ENCODE measurements at regions not wholly inside any gene's neighbourhood (a gene's known extent, or its start where the extent isn't known, plus 50 kb on each side); places are given as distances from the start of the nearest gene placed in this dataset.

GRCh38 chr13:76222511-76222910, 586.4 kb downstream of the LMO7 start:
- H3K9ac ChIP-seq (ENCODE audit: low read length) = no peak overlapping the region
- no peaks in the 10 kb centered on the region for H3K9me2 ChIP-seq (replicated peaks; ENCODE audit: insufficient read depth, low read length)
- H3K27me3 ChIP-seq (replicated peaks; ENCODE audit: insufficient read depth, low read length) = no peaks in the 10 kb centered on the region
- DNase-seq = no peak
- H3K4me1 ChIP-seq (ENCODE audit: low read length) = no peaks in the 10 kb centered on the region
- H3K4me2 ChIP-seq (ENCODE audit: low read depth, low read length) = no peak overlapping the region
- TF ChIP-seq EZH2 (optimal IDR thresholded peaks at IDR 0.05; ENCODE audit: low read depth, low read length) (no peak), CTCF (IDR thresholded peaks at IDR 0.05; ENCODE audit: low read length) (no peak), EZH2phosphoT487 (IDR thresholded peaks at IDR 0.05; ENCODE audit: low read length) (no peak)
- H3K9me3 ChIP-seq (replicated peaks; ENCODE audit: insufficient read depth, low read length) = no peaks in the 10 kb centered on the region
- H3K36me3 ChIP-seq (replicated peaks; ENCODE audit: insufficient read depth, low read length) = no peaks in the 10 kb centered on the region
- H3K79me2 ChIP-seq (ENCODE audit: low read length) = no peaks in the 10 kb centered on the region
- no peak overlapping the region for H2AFZ ChIP-seq (ENCODE audit: low read length)
- no peaks in the 10 kb centered on the region for H3F3A ChIP-seq (ENCODE audit: insufficient read depth, low read length)
- H4K20me1 ChIP-seq (ENCODE audit: insufficient read depth, low read length) = no peaks in the 10 kb centered on the region
- H3K27ac ChIP-seq (ENCODE audit: low read length) = no peak overlapping the region
- no peak overlapping the region for H3K4me3 ChIP-seq (ENCODE audit: low read length)

- H3K9ac ChIP-seq (ENCODE audit: low read length) = no peak overlapping the region
- no peak overlapping the region for H3K4me2 ChIP-seq (ENCODE audit: low read depth, low read length)
- DNase-seq = no peak
Observed at GRCh38 chr13:76216729-76217128, 580.6 kb downstream of the LMO7 start.

GRCh38 chr13:76214001-76214400, 577.9 kb downstream of the LMO7 start:
- TF ChIP-seq EZH2 (optimal IDR thresholded peaks at IDR 0.05; ENCODE audit: low read depth, low read length) (no peak), CTCF (IDR thresholded peaks at IDR 0.05; ENCODE audit: low read length) (no peak)
- no peaks in the 10 kb centered on the region for H4K20me1 ChIP-seq (ENCODE audit: insufficient read depth, low read length)
- H3K4me1 ChIP-seq (ENCODE audit: low read length) = peaks cover 32% of the 10 kb centered on the region
- H3K27ac ChIP-seq (ENCODE audit: low read length) = peak overlapping the region; percentile 85
- no peak overlapping the region for H3K4me3 ChIP-seq (ENCODE audit: low read length)
- H3K27me3 ChIP-seq (replicated peaks; ENCODE audit: insufficient read depth, low read length) = no peaks in the 10 kb centered on the region
- H3K36me3 ChIP-seq (replicated peaks; ENCODE audit: insufficient read depth, low read length) = no peaks in the 10 kb centered on the region
- H3K9me2 ChIP-seq (replicated peaks; ENCODE audit: insufficient read depth, low read length) = no peaks in the 10 kb centered on the region
- no peaks in the 10 kb centered on the region for H3K79me2 ChIP-seq (ENCODE audit: low read length)
- H3K9ac ChIP-seq (ENCODE audit: low read length) = peak overlapping the region; percentile 7; the same call in 1 of the 2 replicates
- no peak for DNase-seq
- H3K9me3 ChIP-seq (replicated peaks; ENCODE audit: insufficient read depth, low read length) = no peaks in the 10 kb centered on the region
- 0 out of 2 replicates have a peak overlapping the region, but pooled peaks have one; percentile 2 for H2AFZ ChIP-seq (ENCODE audit: low read length)
- H3F3A ChIP-seq (ENCODE audit: insufficient read depth, low read length) = peaks cover 17% of the 10 kb centered on the region
- H3K4me2 ChIP-seq (ENCODE audit: low read depth, low read length) = peak overlapping the region; percentile 42; the same call in 1 of the 2 replicates

More at GRCh38 chr13:76216729-76217128, 580.6 kb downstream of the LMO7 start:
- H3K27me3 ChIP-seq (replicated peaks; ENCODE audit: insufficient read depth, low read length) = no peaks in the 10 kb centered on the region
- peaks cover 17% of the 10 kb centered on the region for H3F3A ChIP-seq (ENCODE audit: insufficient read depth, low read length)
- H3K9me3 ChIP-seq (replicated peaks; ENCODE audit: insufficient read depth, low read length) = no peaks in the 10 kb centered on the region
- peaks cover 32% of the 10 kb centered on the region for H3K4me1 ChIP-seq (ENCODE audit: low read length)
- no peaks in the 10 kb centered on the region for H3K79me2 ChIP-seq (ENCODE audit: low read length)
- no peak overlapping the region for H2AFZ ChIP-seq (ENCODE audit: low read length)
- H3K4me3 ChIP-seq (ENCODE audit: low read length) = no peak overlapping the region
- H4K20me1 ChIP-seq (ENCODE audit: insufficient read depth, low read length) = no peaks in the 10 kb centered on the region
- no peak overlapping the region for H3K27ac ChIP-seq (ENCODE audit: low read length)
- H3K9me2 ChIP-seq (replicated peaks; ENCODE audit: insufficient read depth, low read length) = no peaks in the 10 kb centered on the region
- no peak for TF ChIP-seq EZH2 (optimal IDR thresholded peaks at IDR 0.05; ENCODE audit: low read depth, low read length)
- TF ChIP-seq EZH2phosphoT487 (IDR thresholded peaks at IDR 0.05; ENCODE audit: low read length) = no peak
- TF ChIP-seq CTCF (IDR thresholded peaks at IDR 0.05; ENCODE audit: low read length) = no peak
- no peaks in the 10 kb centered on the region for H3K36me3 ChIP-seq (replicated peaks; ENCODE audit: insufficient read depth, low read length)

Measured in MM.1S (cell line).